Urinary bladder (tissue), 3 donors: ENCODE measurements at regions not wholly inside any gene's neighbourhood (a gene's known extent, or its start where the extent isn't known, plus 50 kb on each side); places are given as distances from the start of the nearest gene placed in this dataset.
"Not testable (repeated sequence)": the region's sequence is repeated elsewhere in the genome, so short reads cannot be mapped to it uniquely, and the experiment has no call there.

Experiments
- DNase-seq: peaks from one replicate; pipeline ENCODE4 v3.0.0-alpha.2; 2015; ENCODE audit errors: extremely low spot score
- H3K27ac ChIP-seq: one replicate; pipeline ENCODE4 v1.5.1; 2013; ENCODE audit warnings: low read depth, mild to moderate bottlenecking, moderate library complexity
- H3K36me3 ChIP-seq: one replicate; pipeline ENCODE4 v1.6.1; 2013; ENCODE audit warnings: mild to moderate bottlenecking, moderate library complexity; ENCODE audit not compliant: insufficient read depth
- H3K4me1 ChIP-seq: one replicate; pipeline ENCODE4 v1.6.1; 2013; ENCODE audit warnings: mild to moderate bottlenecking, moderate library complexity; ENCODE audit not compliant: insufficient read depth
- H3K4me3 ChIP-seq: one replicate; pipeline ENCODE4 v1.5.1; 2013; ENCODE audit warnings: low read depth, low read length
- WGBS: extraction: QIAGEN DNeasy Blood & Tissue Kit; methylation state at CpG from one replicate; pipeline ENCODE4 v1.1.7; 2013; 5-methylcytosine and 5-hydroxymethylcytosine counted together
- donor health status: healthy with polysubstance abuse.
- donor health status: healthy.

- no peak overlapping the region for H3K4me3 ChIP-seq
- no peak for DNase-seq
- H3K36me3 ChIP-seq, result no peaks in the 10 kb centered on the region
- no peaks in the 10 kb centered on the region for H3K4me1 ChIP-seq
- no peak overlapping the region for H3K27ac ChIP-seq
- WGBS, result 94% methylated on average over 1 of the region's 1 CpG
Measured at GRCh38 chr5:118447350-118447749, 541.0 kb downstream of the DTWD2 start.

DNA sequence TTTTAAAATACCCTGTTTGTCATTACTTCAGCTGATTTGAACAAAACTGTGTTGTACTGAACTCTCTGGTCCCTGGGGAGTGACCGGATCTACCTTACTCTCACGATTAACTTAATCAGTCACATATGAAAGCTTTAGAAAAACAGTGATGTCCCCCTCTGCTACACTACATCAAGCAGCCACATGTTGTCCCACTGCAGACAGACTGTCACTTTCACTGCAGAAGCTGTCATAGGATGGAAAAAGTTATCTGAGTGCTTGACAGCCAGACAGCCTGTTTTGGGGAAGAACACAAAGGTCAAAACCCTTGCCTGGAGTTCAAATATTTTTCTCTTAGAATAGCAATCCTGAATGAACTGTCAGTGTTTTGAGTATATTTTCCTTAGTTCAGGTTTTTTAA, 546.4 kb downstream of the DTWD2 start:
- 74% methylated on average over 2 of the region's 2 CpGs for WGBS
- H3K36me3 ChIP-seq, result no peaks in the 10 kb centered on the region
- H3K4me3 ChIP-seq, result no peak overlapping the region
- no peak overlapping the region for H3K27ac ChIP-seq
- H3K4me1 ChIP-seq, result no peaks in the 10 kb centered on the region
- no peak for DNase-seq

DNA sequence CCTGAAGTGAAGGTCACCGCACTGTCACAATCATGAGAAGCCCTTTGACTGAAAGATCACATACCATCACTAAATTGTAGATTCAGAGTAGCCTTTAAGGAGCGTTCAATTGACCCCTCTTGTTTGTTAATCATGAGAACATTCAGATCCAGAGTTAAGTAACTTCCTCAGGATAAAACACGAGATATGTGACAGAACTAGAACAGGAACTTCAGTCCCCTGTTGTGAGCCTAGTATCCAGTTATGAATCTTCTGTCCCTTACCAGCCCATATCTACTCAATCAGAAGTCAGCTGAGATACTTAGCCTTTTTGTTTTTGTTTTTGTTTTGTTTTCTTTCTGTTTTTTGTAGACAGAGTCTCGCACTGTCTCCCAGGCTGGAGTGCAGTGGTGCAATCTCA, 547.3 kb downstream of the DTWD2 start:
- WGBS, result 85% methylated on average over 4 of the region's 4 CpGs
- DNase-seq, result no peak
- H3K27ac ChIP-seq, result no peak overlapping the region

DNA sequence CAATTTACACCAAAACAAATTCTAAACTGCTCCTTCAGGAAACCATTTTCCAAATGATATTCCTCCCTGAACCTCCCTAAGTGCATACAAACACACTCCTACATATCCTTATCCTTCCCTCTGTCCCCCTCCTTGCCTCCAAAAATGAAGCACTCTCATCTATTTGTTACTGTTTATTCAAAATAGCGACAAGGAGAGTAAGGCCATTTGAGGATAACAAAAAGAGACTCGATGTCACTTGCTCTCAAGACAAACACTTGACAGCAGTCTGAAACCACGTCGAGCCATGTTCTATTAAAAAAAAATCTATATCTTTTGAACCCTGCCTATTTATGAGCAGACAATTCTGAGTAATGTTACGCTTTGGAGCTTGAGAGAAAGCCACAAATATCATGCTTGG, 547.9 kb downstream of the DTWD2 start:
- Histone ChIP-seq H3K4me1 (no peaks in the 10 kb centered on the region), H3K4me3 (no peak overlapping the region), H3K36me3 (no peaks in the 10 kb centered on the region), H3K27ac (no peak overlapping the region)
- WGBS, result 68% methylated on average over 5 of the region's 5 CpGs
- DNase-seq, result no peak

More for the DNA sequence above, 547.3 kb downstream of the DTWD2 start:
- no peak overlapping the region for H3K4me3 ChIP-seq
- no peaks in the 10 kb centered on the region for H3K4me1 ChIP-seq
- no peaks in the 10 kb centered on the region for H3K36me3 ChIP-seq

- no peak overlapping the region for H3K27ac ChIP-seq
- no peaks in the 10 kb centered on the region for H3K36me3 ChIP-seq
- H3K4me3 ChIP-seq, result no peak overlapping the region
- no peak for DNase-seq
- no peaks in the 10 kb centered on the region for H3K4me1 ChIP-seq
- WGBS, result 26% methylated on average over 2 of the region's 2 CpGs
Measured at GRCh38 chr5:118439831-118440230, 548.5 kb downstream of the DTWD2 start.

DNA sequence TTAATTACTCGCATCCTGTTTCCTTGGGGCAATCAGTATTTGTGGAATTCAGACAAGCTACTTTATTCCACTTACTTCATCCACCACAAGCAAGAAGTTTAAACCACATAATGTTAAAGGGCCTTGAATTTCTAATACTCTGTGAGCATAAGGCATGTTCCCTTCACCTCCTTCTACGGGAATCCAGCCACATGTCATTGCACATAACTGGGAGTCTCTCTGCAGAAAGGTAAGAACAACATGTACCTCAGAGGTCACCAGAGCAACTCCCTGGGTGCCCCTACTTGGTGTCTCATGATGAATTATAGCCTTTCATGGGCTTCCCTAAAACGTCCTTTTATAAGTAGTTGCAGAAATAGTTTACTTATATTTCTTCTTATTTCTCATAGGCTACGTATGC, 553.2 kb downstream of the DTWD2 start:
- WGBS, result 77% methylated on average over 4 of the region's 4 CpGs
- H3K4me3 ChIP-seq, result no peak overlapping the region
- H3K27ac ChIP-seq, result no peak overlapping the region
- H3K36me3 ChIP-seq, result no peaks in the 10 kb centered on the region
- no peaks in the 10 kb centered on the region for H3K4me1 ChIP-seq
- no peak for DNase-seq

DNA sequence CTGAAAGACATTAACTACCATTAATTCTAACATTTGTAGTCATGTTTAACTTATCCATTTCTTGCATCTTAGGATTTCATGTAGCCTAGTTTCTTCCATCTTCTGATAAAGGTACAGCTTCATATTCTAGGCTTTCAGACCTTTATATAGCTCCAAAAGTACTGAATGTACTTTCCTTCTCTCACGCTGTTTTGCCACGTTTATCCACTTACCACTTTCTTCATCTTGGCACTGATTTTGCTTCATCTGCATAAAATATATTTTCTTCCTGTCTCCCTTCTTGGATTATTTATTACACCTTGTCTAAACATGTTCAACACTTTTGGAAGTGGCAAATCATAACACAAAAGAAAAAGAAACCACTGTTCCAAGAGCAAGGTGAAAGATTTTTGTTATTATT, 553.8 kb downstream of the DTWD2 start:
- Histone ChIP-seq H3K4me3 (no peak overlapping the region), H3K36me3 (no peaks in the 10 kb centered on the region), H3K27ac (no peak overlapping the region), H3K4me1 (no peaks in the 10 kb centered on the region)
- no peak for DNase-seq
- 86% methylated on average over 2 of the region's 2 CpGs for WGBS

DNA sequence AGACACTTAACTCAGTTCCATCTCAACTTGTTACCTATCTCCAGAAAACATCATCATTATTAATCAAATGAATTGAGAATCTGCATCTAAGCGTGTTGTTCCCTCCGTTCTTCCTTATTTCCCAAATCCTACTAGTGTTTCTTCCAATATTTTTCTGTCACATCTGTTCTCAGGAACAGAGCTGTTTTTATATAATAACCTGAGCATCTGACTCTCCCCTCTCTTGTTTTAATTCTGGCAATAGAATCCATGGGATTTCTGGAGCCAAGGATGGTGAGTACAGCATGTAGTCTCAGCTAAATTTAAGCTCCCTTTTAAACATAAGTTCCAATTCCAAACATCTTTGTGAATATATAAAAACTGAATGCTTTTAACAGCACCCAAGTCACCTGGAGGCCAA, 558.3 kb downstream of the DTWD2 start:
- Histone ChIP-seq H3K4me3 (no peak overlapping the region), H3K4me1 (no peaks in the 10 kb centered on the region), H3K27ac (no peak overlapping the region), H3K36me3 (no peaks in the 10 kb centered on the region)
- WGBS, result 95% methylated on average over 2 of the region's 2 CpGs
- DNase-seq, result no peak

- H3K36me3 ChIP-seq, result no peaks in the 10 kb centered on the region
- no peak overlapping the region for H3K27ac ChIP-seq
- no peak overlapping the region for H3K4me3 ChIP-seq
- DNase-seq, result no peak
- H3K4me1 ChIP-seq, result no peaks in the 10 kb centered on the region
Measured at GRCh38 chr5:118407958-118408357, 580.4 kb downstream of the DTWD2 start.

DNA sequence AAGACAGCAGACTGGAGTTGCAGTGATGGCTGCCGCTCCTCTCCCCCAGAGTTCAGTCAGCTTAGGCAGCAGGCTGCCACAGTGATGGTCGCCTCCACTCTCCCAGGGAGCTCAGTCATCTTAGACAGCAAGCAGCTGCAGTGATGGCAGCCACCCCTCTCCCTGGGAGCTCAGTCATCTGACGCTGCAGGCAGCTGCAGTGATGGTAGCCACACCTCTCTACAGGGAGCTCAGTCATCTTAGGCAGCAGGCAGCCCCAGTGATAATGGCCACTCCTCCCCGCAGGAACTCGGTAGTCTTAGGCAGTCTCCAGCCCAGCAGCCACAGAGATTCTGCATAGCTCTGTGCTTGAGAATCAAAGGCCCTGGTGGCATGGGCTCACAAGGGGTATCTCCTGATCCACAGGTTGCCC, 582.7 kb downstream of the DTWD2 start:
- no peaks in the 10 kb centered on the region for H3K4me1 ChIP-seq
- no peaks in the 10 kb centered on the region for H3K36me3 ChIP-seq
- no peak for DNase-seq
- H3K4me3 ChIP-seq, result no peak overlapping the region
- no peak overlapping the region for H3K27ac ChIP-seq
- WGBS, result 48% methylated on average over 5 of the region's 5 CpGs

DNA sequence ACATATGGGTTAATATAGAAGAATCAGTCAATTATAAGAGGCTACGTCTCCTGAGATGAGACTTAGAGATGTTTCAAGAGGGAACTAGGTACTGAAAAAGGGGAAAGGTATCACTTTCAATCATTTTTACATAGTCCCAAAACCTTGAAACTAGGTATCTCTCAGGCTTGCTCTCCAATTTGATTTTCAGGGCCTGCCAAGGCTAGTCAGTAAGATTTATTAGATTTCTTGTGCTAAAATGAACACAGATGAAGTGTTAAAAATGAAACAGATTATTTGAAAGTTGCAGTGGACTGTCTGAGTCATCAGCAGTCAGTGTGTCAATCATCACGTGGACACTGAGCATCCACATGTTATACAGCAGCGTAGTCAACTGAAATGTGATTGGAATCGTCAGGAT, 591.1 kb downstream of the DTWD2 start:
- 84% methylated on average over 4 of the region's 4 CpGs for WGBS
- DNase-seq, result no peak

DNA sequence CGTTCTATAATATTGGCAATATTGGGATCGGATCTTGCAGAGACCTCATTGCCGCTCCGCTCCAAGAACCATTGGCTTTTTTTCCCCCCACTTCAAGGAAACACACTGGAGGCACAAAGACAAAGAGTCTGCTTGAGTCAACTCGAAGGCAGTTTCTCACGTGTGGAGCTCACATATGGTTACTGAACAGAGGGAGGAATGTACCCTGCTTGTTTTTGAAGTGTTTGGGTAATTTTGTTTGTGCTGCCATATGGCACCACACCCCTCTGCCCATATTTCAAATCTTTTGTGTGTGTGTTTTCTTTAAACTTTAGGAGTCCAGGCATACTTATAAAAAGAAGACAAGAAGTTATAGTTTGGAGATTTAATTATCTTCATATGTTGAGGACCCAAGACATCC, 595.9 kb downstream of the DTWD2 start:
- Histone ChIP-seq H3K4me3 (no peak overlapping the region), H3K27ac (no peak overlapping the region), H3K4me1 (no peaks in the 10 kb centered on the region), H3K36me3 (no peaks in the 10 kb centered on the region)
- 83% methylated on average over 6 of the region's 6 CpGs for WGBS
- no peak for DNase-seq

More for the DNA sequence above, 591.1 kb downstream of the DTWD2 start:
- no peaks in the 10 kb centered on the region for H3K36me3 ChIP-seq
- H3K4me3 ChIP-seq, result no peak overlapping the region
- H3K27ac ChIP-seq, result no peak overlapping the region
- no peaks in the 10 kb centered on the region for H3K4me1 ChIP-seq

- not testable (repeated sequence) for DNase-seq, H3K36me3 ChIP-seq, H3K4me1 ChIP-seq, H3K4me3 ChIP-seq, H3K27ac ChIP-seq
- 90% methylated on average over 15 of the region's 15 CpGs for WGBS
Measured at GRCh38 chr5:118382931-118383330, 605.4 kb downstream of the DTWD2 start.

GRCh38 chr5:118379470-118379869, 608.9 kb downstream of the DTWD2 start:
- no peaks in the 10 kb centered on the region for H3K36me3 ChIP-seq
- H3K27ac ChIP-seq, result no peak overlapping the region
- H3K4me1 ChIP-seq, result no peaks in the 10 kb centered on the region
- no peak for DNase-seq
- no peak overlapping the region for H3K4me3 ChIP-seq
- 75% methylated on average over 2 of the region's 2 CpGs for WGBS

- 42% methylated on average over 1 of the region's 1 CpG for WGBS
- H3K4me3 ChIP-seq, result no peak overlapping the region
- peak; percentile 2 for DNase-seq
- no peaks in the 10 kb centered on the region for H3K4me1 ChIP-seq
- no peak overlapping the region for H3K27ac ChIP-seq
- no peaks in the 10 kb centered on the region for H3K36me3 ChIP-seq
Measured at GRCh38 chr5:118378959-118379358, 609.4 kb downstream of the DTWD2 start.
